ENCODE measurements at regions not wholly inside any gene's neighbourhood (a gene's known extent, or its start where the extent isn't known, plus 50 kb on each side); places are given as distances from the start of the nearest gene placed in this dataset.

DNA sequence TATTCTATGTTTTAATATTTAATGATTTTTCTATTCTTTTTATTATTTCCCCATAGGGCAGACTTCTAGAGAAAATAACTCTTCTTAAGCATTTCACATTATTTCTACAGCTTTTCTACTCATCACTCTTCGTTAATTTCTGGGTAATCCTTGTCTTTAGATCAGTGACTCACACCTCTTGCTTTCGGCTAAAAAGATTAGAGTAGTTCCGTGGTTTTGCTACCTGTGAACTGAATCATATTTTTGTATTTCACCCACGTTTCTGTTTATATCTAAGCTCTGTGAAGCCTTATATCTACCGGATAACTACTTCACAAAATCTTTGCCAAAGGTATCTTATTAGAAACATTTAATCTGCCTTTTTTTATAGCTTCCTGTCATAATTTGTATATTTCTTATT lies 685.5 kb upstream of the FSHR start:
- H3K27me3 Mint-ChIP-seq (ENCODE audit: low read depth): no peaks in the 10 kb centered on the region
- H3K4me3 Mint-ChIP-seq: no peak overlapping the region
- H3K27ac Mint-ChIP-seq (ENCODE audit: unreplicated experiment): no peak overlapping the region
- DNase-seq (ENCODE audit: low read depth, low spot score): no peak
- H3K4me1 Mint-ChIP-seq: peaks cover 4% of the 10 kb centered on the region
- no peak for TF ChIP-seq CTCF (conservative IDR thresholded peaks at IDR 0.05)
- no peaks in the 10 kb centered on the region for H3K36me3 Mint-ChIP-seq (ENCODE audit: low read depth)
- H3K9me3 Mint-ChIP-seq: peaks cover 10% of the 10 kb centered on the region

DNA sequence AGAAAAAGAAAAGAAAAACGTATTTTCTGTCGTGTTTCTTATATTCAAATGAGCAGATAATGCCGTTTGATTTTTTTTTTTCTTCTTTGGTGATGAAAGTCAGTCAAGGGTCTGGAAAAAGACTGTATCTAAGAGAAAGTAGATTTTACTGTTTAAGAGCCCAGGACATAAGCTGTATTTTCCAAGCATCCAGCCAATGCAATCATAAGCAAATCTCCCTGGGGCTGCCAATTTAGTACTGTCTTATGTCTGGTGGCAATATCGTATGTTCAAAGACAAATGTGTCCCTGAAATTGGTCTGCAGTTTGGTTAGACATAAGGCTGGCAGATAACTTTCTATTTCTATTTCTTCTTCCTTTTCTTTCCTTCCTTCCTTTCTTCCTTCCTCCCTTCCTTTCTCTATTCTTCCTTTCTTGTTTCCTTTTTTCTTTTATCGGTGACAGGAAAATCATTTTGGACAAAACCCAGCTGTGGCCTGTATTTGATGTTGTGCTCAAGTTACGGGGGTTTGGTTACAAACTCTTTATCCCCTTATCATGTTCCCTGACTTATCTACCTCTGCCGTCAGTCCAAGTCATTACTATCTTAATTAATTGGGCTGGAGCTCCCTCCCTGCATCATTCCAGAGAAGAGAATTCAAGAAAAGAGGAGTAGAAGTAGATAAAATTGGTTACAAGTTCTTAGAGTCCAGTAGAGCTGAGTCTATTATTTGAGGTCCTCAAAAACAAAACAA lies 683.4 kb upstream of the FSHR start:
- peaks cover 4% of the 10 kb centered on the region for H3K4me1 Mint-ChIP-seq
- H3K27ac Mint-ChIP-seq (ENCODE audit: unreplicated experiment): no peak overlapping the region
- no peak overlapping the region for H3K4me3 Mint-ChIP-seq
- peaks cover 4% of the 10 kb centered on the region for H3K9me3 Mint-ChIP-seq
- DNase-seq (ENCODE audit: low read depth, low spot score): no peak
- no peaks in the 10 kb centered on the region for H3K36me3 Mint-ChIP-seq (ENCODE audit: low read depth)
- no peak for TF ChIP-seq CTCF (conservative IDR thresholded peaks at IDR 0.05)
- H3K27me3 Mint-ChIP-seq (ENCODE audit: low read depth): no peaks in the 10 kb centered on the region

DNA sequence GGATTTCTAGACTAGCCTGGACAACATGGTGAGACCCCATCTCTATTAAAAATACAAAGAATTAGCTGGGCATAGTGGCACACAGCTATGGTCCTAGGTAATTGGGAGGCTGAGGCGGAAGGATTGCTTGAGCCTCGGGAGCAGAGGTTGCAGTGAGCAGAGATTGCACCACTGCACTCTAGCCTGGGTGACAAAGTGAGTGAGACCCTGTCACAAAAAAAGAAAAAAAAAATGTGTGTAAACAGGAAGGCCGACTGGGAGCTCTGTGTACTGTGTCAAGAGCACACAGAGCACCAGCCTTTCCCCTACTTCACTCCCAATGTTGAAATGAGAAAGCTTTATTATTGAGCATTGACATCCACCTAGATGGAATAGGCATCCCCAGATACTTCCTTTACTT lies 681.7 kb upstream of the FSHR start:
- peaks cover 2% of the 10 kb centered on the region for H3K9me3 Mint-ChIP-seq
- peaks cover 4% of the 10 kb centered on the region for H3K4me1 Mint-ChIP-seq
- H3K36me3 Mint-ChIP-seq (ENCODE audit: low read depth): no peaks in the 10 kb centered on the region
- TF ChIP-seq CTCF (conservative IDR thresholded peaks at IDR 0.05): no peak
- H3K27ac Mint-ChIP-seq (ENCODE audit: unreplicated experiment): no peak overlapping the region
- no peak overlapping the region for H3K4me3 Mint-ChIP-seq
- no peak for DNase-seq (ENCODE audit: low read depth, low spot score)
- H3K27me3 Mint-ChIP-seq (ENCODE audit: low read depth): no peaks in the 10 kb centered on the region

- no peak for TF ChIP-seq CTCF (conservative IDR thresholded peaks at IDR 0.05)
- Mint-ChIP-seq H3K9me3 (no peaks in the 10 kb centered on the region), H3K4me3 (no peak overlapping the region), H3K4me1 (no peaks in the 10 kb centered on the region), H3K27me3 (ENCODE audit: low read depth) (no peaks in the 10 kb centered on the region), H3K36me3 (ENCODE audit: low read depth) (no peaks in the 10 kb centered on the region), H3K27ac (ENCODE audit: unreplicated experiment) (no peak overlapping the region)
- DNase-seq (ENCODE audit: low read depth, low spot score): no peak
These were observed 680.1 kb upstream of the FSHR start for GRCh38 chr2:49834433-49834832.

- H3K27me3 Mint-ChIP-seq (ENCODE audit: low read depth): no peaks in the 10 kb centered on the region
These were observed 678.2 kb upstream of the FSHR start for GRCh38 chr2:49832555-49832954.

More at GRCh38 chr2:49832555-49832954, 678.2 kb upstream of the FSHR start:
- no peak for DNase-seq (ENCODE audit: low read depth, low spot score)
- Mint-ChIP-seq H3K4me1 (no peaks in the 10 kb centered on the region), H3K9me3 (no peaks in the 10 kb centered on the region), H3K36me3 (ENCODE audit: low read depth) (no peaks in the 10 kb centered on the region), H3K27ac (ENCODE audit: unreplicated experiment) (no peak overlapping the region), H3K4me3 (no peak overlapping the region)
- no peak for TF ChIP-seq CTCF (conservative IDR thresholded peaks at IDR 0.05)
